B cell (primary cell): ENCODE measurements at regions not wholly inside any gene's neighbourhood (a gene's known extent, or its start where the extent isn't known, plus 50 kb on each side); places are given as distances from the start of the nearest gene placed in this dataset.

ENCODE experiments used
- CTCF ChIP-seq: fragments of 200-600 bp; IDR thresholded peaks from one replicate; pipeline ENCODE4 v1.8.0; 2022; ENCODE audit warnings: antibody characterized with exemption, mild to moderate bottlenecking
- EZH2 ChIP-seq: IDR thresholded peaks from 2 replicates; pipeline ENCODE4 v1.6.1; 2012; ENCODE audit warnings: borderline replicate concordance, low read depth, mild to moderate bottlenecking, moderate library complexity, low read length; ENCODE audit not compliant: insufficient read depth, poor library complexity, severe bottlenecking

- TF ChIP-seq CTCF (no peak), EZH2 (no peak)
These were observed 99.2 kb upstream of the CDYL2 start for GRCh38 chr16:80903616-80904015.
